ENCODE measurements at regions not wholly inside any gene's neighbourhood (a gene's known extent, or its start where the extent isn't known, plus 50 kb on each side); places are given as distances from the start of the nearest gene placed in this dataset.

- WGBS (ENCODE audit: low lambda C conversion rate, missing lambda C conversion rate): 83% methylated on average over 2 of the region's 2 CpGs
- Histone ChIP-seq H3K27ac (no peak overlapping the region), H3K36me3 (replicated peaks; ENCODE audit: insufficient read depth, low read depth) (no peaks in the 10 kb centered on the region), H3K27me3 (no peaks in the 10 kb centered on the region), H3K79me2 (no peaks in the 10 kb centered on the region), H3K9me2 (replicated peaks; ENCODE audit: insufficient read depth) (no peaks in the 10 kb centered on the region), H2AFZ (no peak overlapping the region), H3K4me2 (no peak overlapping the region), H3K9me3 (ENCODE audit: low read depth) (no peaks in the 10 kb centered on the region), H3K4me3 (no peak overlapping the region), H4K20me1 (ENCODE audit: insufficient read depth, poor library complexity, severe bottlenecking) (no peaks in the 10 kb centered on the region), H3K4me1 (ENCODE audit: insufficient read depth) (peaks cover 18% of the 10 kb centered on the region)
- DNase-seq (ENCODE audit: low spot score): peak; percentile 9
- TF ChIP-seq, protein P1, sequence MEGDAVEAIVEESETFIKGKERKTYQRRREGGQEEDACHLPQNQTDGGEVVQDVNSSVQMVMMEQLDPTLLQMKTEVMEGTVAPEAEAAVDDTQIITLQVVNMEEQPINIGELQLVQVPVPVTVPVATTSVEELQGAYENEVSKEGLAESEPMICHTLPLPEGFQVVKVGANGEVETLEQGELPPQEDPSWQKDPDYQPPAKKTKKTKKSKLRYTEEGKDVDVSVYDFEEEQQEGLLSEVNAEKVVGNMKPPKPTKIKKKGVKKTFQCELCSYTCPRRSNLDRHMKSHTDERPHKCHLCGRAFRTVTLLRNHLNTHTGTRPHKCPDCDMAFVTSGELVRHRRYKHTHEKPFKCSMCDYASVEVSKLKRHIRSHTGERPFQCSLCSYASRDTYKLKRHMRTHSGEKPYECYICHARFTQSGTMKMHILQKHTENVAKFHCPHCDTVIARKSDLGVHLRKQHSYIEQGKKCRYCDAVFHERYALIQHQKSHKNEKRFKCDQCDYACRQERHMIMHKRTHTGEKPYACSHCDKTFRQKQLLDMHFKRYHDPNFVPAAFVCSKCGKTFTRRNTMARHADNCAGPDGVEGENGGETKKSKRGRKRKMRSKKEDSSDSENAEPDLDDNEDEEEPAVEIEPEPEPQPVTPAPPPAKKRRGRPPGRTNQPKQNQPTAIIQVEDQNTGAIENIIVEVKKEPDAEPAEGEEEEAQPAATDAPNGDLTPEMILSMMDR (IDR thresholded peaks at IDR 0.05; ENCODE audit: poor library complexity): no peak
- TF ChIP-seq EZH2 (IDR thresholded peaks at IDR 0.05; ENCODE audit: borderline replicate concordance) (no peak), EZH2phosphoT487 (IDR thresholded peaks at IDR 0.05; ENCODE audit: low read depth, severe bottlenecking, unreplicated experiment) (no peak)
Observed at GRCh38 chr12:91781114-91781513, 364.5 kb downstream of the BTG1 start.

DNA sequence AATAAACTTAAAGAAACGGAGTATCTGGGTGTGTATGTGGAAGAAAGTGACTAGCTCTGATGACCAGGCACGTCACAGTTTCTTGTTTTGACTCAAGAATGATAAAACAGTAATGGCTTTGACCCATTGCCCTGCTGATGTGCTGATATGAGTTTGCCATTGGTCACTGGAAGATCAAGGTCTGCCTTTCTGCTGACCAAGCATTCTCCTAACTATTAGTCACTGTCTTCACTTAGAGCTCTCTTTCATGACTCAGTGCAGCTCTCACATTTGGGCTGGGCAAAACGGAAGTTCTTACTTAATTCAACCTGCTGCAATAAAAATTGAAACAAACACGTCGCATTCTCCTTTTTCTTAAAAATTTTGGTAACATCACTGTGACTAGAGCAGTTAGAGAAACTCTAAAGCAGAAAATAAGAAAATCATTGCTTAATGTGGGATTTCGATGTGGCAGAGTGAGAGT, 366.7 kb downstream of the BTG1 start:
- H2AFZ ChIP-seq: no peak overlapping the region
- no peaks in the 10 kb centered on the region for H3K27me3 ChIP-seq
- H3K4me2 ChIP-seq: peak overlapping the region; percentile 41
- H3K9me2 ChIP-seq (replicated peaks; ENCODE audit: insufficient read depth): no peaks in the 10 kb centered on the region
- peaks cover 18% of the 10 kb centered on the region for H3K4me1 ChIP-seq (ENCODE audit: insufficient read depth)
- TF ChIP-seq, protein P1 (IDR thresholded peaks at IDR 0.05; ENCODE audit: poor library complexity): no peak
- no peak for TF ChIP-seq EZH2phosphoT487 (IDR thresholded peaks at IDR 0.05; ENCODE audit: low read depth, severe bottlenecking, unreplicated experiment)
- no peak for TF ChIP-seq EZH2 (IDR thresholded peaks at IDR 0.05; ENCODE audit: borderline replicate concordance)
- WGBS (ENCODE audit: low lambda C conversion rate, missing lambda C conversion rate): 40% methylated on average over 6 of the region's 6 CpGs
- H3K4me3 ChIP-seq: no peak overlapping the region
- H3K27ac ChIP-seq: peak overlapping the region; percentile 90
- H4K20me1 ChIP-seq (ENCODE audit: insufficient read depth, poor library complexity, severe bottlenecking): no peaks in the 10 kb centered on the region
- DNase-seq (ENCODE audit: low spot score): peak; percentile 85
- H3K79me2 ChIP-seq: no peaks in the 10 kb centered on the region
- no peaks in the 10 kb centered on the region for H3K36me3 ChIP-seq (replicated peaks; ENCODE audit: insufficient read depth, low read depth)
- no peaks in the 10 kb centered on the region for H3K9me3 ChIP-seq (ENCODE audit: low read depth)

GRCh38 chr12:91778091-91778832, 367.4 kb downstream of the BTG1 start:
- H3K27ac ChIP-seq: peak overlapping the region; percentile 90
- H3K4me2 ChIP-seq: peak overlapping the region; percentile 41
- no peaks in the 10 kb centered on the region for H3K27me3 ChIP-seq
- no peak overlapping the region for H3K4me3 ChIP-seq
- H4K20me1 ChIP-seq (ENCODE audit: insufficient read depth, poor library complexity, severe bottlenecking): no peaks in the 10 kb centered on the region
- H3K79me2 ChIP-seq: no peaks in the 10 kb centered on the region
- H2AFZ ChIP-seq: no peak overlapping the region
- H3K9me2 ChIP-seq (replicated peaks; ENCODE audit: insufficient read depth): no peaks in the 10 kb centered on the region
- peak; percentile 8 for DNase-seq (ENCODE audit: low spot score)
- no peaks in the 10 kb centered on the region for H3K36me3 ChIP-seq (replicated peaks; ENCODE audit: insufficient read depth, low read depth)
- peaks cover 18% of the 10 kb centered on the region for H3K4me1 ChIP-seq (ENCODE audit: insufficient read depth)
- 66% methylated on average over 3 of the region's 3 CpGs for WGBS (ENCODE audit: low lambda C conversion rate, missing lambda C conversion rate)
- H3K9me3 ChIP-seq (ENCODE audit: low read depth): no peaks in the 10 kb centered on the region
- TF ChIP-seq EZH2phosphoT487 (IDR thresholded peaks at IDR 0.05; ENCODE audit: low read depth, severe bottlenecking, unreplicated experiment) (no peak), EZH2 (IDR thresholded peaks at IDR 0.05; ENCODE audit: borderline replicate concordance) (no peak)
- TF ChIP-seq, protein P1 (IDR thresholded peaks at IDR 0.05; ENCODE audit: poor library complexity): no peak

Measured in hepatocyte (in vitro differentiated cells).